C4-2B (cell line): ENCODE measurements at regions not wholly inside any gene's neighbourhood (a gene's known extent, or its start where the extent isn't known, plus 50 kb on each side); places are given as distances from the start of the nearest gene placed in this dataset.
"Not testable (repeated sequence)": the region's sequence is repeated elsewhere in the genome, so short reads cannot be mapped to it uniquely, and the experiment has no call there.

Source experiments
- H3K27ac ChIP-seq: fragments of 450-650 bp; 2 replicates; pipeline ENCODE4 v1.5.1; 2017
- CTCF ChIP-seq: fragments of 450-650 bp; conservative IDR thresholded peaks from 2 replicates; pipeline ENCODE4 v1.5.1; 2017; ENCODE audit warnings: mild to moderate bottlenecking
- ZFX ChIP-seq: fragments of 450-650 bp; IDR thresholded peaks from 2 replicates; pipeline ENCODE4 v1.6.1; 2017

- TF ChIP-seq ZFX (no peak), CTCF (no peak)
- H3K27ac ChIP-seq, result no peak overlapping the region
Measured at GRCh38 chr20:25860531-25861150, 164.0 kb upstream of the ZNF337 start.

- TF ChIP-seq ZFX, result no peak
- no peak for TF ChIP-seq CTCF
- H3K27ac ChIP-seq, result no peak overlapping the region
Measured at GRCh38 chr20:25859649-25860530, 163.2 kb upstream of the ZNF337 start.

- TF ChIP-seq ZFX (no peak), CTCF (no peak)
- H3K27ac ChIP-seq, result no peak overlapping the region
Measured at GRCh38 chr20:25858495-25859425, 162.1 kb upstream of the ZNF337 start.

GRCh38 chr20:25857091-25857788, 160.6 kb upstream of the ZNF337 start:
- H3K27ac ChIP-seq, result not testable (repeated sequence)

- no peak overlapping the region for H3K27ac ChIP-seq
- TF ChIP-seq ZFX (no peak), CTCF (no peak)
Measured at GRCh38 chr20:25856256-25856884, 159.7 kb upstream of the ZNF337 start.

GRCh38 chr20:25855451-25856156, 159.0 kb upstream of the ZNF337 start:
- H3K27ac ChIP-seq, result not testable (repeated sequence)

- peak overlapping the region; percentile 63 for H3K27ac ChIP-seq
Measured at GRCh38 chr20:25854666-25855065, 158.0 kb upstream of the ZNF337 start.
